SKM-1 (cell line): ENCODE measurements at regions not wholly inside any gene's neighbourhood (a gene's known extent, or its start where the extent isn't known, plus 50 kb on each side); places are given as distances from the start of the nearest gene placed in this dataset.

Experiments
- DNase-seq: peaks from one replicate; lab custom pipeline; 2025; ENCODE audit not compliant: unreplicated experiment; lab: John Stamatoyannopoulos, UW

GRCh38 chr10:44244745-44245600 is 139.9 kb downstream of the CXCL12 start:
- DNase-seq: no peak

GRCh38 chr10:44243851-44244510 is 140.9 kb downstream of the CXCL12 start:
- DNase-seq: no peak

GRCh38 chr10:44242826-44243225 is 142.1 kb downstream of the CXCL12 start:
- no peak for DNase-seq

GRCh38 chr10:44242091-44242490 is 142.8 kb downstream of the CXCL12 start:
- DNase-seq: no peak

- DNase-seq: no peak
Measured at GRCh38 chr10:44240584-44241205, 144.2 kb downstream of the CXCL12 start.

- no peak for DNase-seq
Measured at GRCh38 chr10:44238212-44238611, 146.7 kb downstream of the CXCL12 start.

GRCh38 chr10:44237364-44238049 is 147.4 kb downstream of the CXCL12 start:
- DNase-seq: no peak

- no peak for DNase-seq
Measured at GRCh38 chr10:44235363-44235762, 149.5 kb downstream of the CXCL12 start.

- no peak for DNase-seq
Measured at GRCh38 chr10:44234483-44234875, 150.4 kb downstream of the CXCL12 start.

GRCh38 chr10:44233561-44234482 is 151.1 kb downstream of the CXCL12 start:
- DNase-seq: no peak

GRCh38 chr10:44217274-44217820 is 167.6 kb downstream of the CXCL12 start:
- DNase-seq: no peak

- DNase-seq: no peak
Measured at GRCh38 chr10:44216073-44216472, 168.8 kb downstream of the CXCL12 start.

- no peak for DNase-seq
Measured at GRCh38 chr10:44209811-44210210, 175.1 kb downstream of the CXCL12 start.

GRCh38 chr10:44207160-44207559 is 177.7 kb downstream of the CXCL12 start:
- no peak for DNase-seq

GRCh38 chr10:44206127-44206818 is 178.6 kb downstream of the CXCL12 start:
- DNase-seq: no peak

- no peak for DNase-seq
Measured at GRCh38 chr10:44205067-44205466, 179.8 kb downstream of the CXCL12 start.

- no peak for DNase-seq
Measured at GRCh38 chr10:44203535-44203934, 181.4 kb downstream of the CXCL12 start.

- no peak for DNase-seq
Measured at GRCh38 chr10:44202952-44203351, 181.9 kb downstream of the CXCL12 start.

- DNase-seq: no peak
Measured at GRCh38 chr10:44201656-44202055, 183.2 kb downstream of the CXCL12 start.
